SK-N-SH treated with all-trans-retinoic acid at 6 μM for 48 hours (cell line): ENCODE measurements at regions not wholly inside any gene's neighbourhood (a gene's known extent, or its start where the extent isn't known, plus 50 kb on each side); places are given as distances from the start of the nearest gene placed in this dataset.

Source experiments
- GLIS3 ChIP-seq: fragments of 250-450 bp; sonication (Bioruptor Pico); IDR thresholded peaks from 2 replicates; pipeline ENCODE4 v1.5.0; 2020; ENCODE audit warnings: mild to moderate bottlenecking, moderate library complexity
- TOX ChIP-seq: fragments of 250-450 bp; sonication (Bioruptor Pico); IDR thresholded peaks from 2 replicates; pipeline ENCODE4 v1.8.0; 2021; ENCODE audit warnings: mild to moderate bottlenecking, moderate library complexity, borderline replicate concordance
- ZFP3 ChIP-seq: fragments of 250-450 bp; sonication (Bioruptor Pico); IDR thresholded peaks from 2 replicates; pipeline ENCODE4 v1.5.0; 2020; ENCODE audit warnings: mild to moderate bottlenecking, moderate library complexity
- ZFP30 ChIP-seq: fragments of 450-650 bp; formaldehyde crosslinking; IDR thresholded peaks from 2 replicates; pipeline ENCODE4 v1.5.0; 2022; ENCODE audit warnings: mild to moderate bottlenecking, moderate library complexity
- ZNF70 ChIP-seq: fragments of 450-650 bp; formaldehyde crosslinking; IDR thresholded peaks from 2 replicates; pipeline ENCODE4 v1.5.0; 2020; ENCODE audit warnings: mild to moderate bottlenecking, moderate library complexity
- TF ChIP-seq, protein P1 (sequence below): fragments of 250-450 bp; sonication (Bioruptor Pico); IDR thresholded peaks from 2 replicates; pipeline ENCODE4 v1.8.0; 2020; ENCODE audit warnings: mild to moderate bottlenecking, moderate library complexity, borderline replicate concordance

DNA sequence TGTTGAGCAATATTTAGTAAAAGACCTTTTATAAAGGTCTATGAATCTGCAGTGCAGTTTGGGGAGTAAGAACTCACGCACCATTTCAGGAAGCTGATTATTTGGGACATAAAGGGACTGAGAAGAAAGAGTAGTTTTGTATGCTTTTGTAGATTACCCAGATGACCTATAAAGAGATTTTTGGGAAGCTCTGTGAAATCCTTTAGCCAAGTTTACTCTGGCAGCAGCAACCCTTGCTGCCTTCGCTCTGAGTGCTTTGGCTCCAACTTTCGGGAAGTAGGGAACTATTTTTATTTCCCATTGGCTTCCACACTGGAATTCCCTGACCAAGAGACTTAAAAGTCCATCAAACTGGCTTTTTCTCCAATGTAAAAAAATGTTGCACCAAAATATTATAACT, 1110.1 kb upstream of the PHF14 start:
- TF ChIP-seq ZFP30 (CRISPR knock-in tag) (no peak), GLIS3 (CRISPR knock-in tag) (no peak), ZFP3 (CRISPR knock-in tag) (no peak), ZNF70 (CRISPR knock-in tag) (no peak), TOX (CRISPR knock-in tag) (no peak)
- TF ChIP-seq, protein P1, sequence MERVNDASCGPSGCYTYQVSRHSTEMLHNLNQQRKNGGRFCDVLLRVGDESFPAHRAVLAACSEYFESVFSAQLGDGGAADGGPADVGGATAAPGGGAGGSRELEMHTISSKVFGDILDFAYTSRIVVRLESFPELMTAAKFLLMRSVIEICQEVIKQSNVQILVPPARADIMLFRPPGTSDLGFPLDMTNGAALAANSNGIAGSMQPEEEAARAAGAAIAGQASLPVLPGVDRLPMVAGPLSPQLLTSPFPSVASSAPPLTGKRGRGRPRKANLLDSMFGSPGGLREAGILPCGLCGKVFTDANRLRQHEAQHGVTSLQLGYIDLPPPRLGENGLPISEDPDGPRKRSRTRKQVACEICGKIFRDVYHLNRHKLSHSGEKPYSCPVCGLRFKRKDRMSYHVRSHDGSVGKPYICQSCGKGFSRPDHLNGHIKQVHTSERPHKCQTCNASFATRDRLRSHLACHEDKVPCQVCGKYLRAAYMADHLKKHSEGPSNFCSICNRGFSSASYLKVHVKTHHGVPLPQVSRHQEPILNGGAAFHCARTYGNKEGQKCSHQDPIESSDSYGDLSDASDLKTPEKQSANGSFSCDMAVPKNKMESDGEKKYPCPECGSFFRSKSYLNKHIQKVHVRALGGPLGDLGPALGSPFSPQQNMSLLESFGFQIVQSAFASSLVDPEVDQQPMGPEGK: no peak
